VCaP (cell line): ENCODE measurements at regions not wholly inside any gene's neighbourhood (a gene's known extent, or its start where the extent isn't known, plus 50 kb on each side); places are given as distances from the start of the nearest gene placed in this dataset.

Experiments used
- H3K27ac ChIP-seq: fragments of 450-650 bp; 2 replicates; pipeline ENCODE4 v1.5.1; 2017
- CTCF ChIP-seq: fragments of 450-650 bp; conservative IDR thresholded peaks from 2 replicates; pipeline ENCODE4 v1.5.1; 2017; ENCODE audit warnings: mild to moderate bottlenecking, moderate library complexity

DNA sequence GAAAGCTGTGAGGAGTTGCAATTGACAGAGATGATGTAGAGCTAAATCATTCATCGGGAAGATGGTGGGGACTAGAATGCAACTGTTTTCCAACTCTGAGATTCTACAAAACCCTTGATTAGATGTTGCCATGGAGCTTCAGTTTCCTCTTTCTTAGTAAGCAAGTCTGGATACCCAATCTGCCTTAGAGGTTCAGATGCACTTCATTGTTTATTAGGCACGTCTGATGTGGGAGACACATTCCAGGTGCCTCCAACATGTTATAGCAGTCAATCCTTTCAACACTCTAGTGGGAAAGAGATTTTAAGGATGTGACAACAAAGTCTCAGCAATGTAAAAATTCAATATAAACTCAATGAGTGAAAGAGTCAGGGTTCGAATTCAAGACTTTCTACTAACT, 291.3 kb upstream of the PHYHIPL start:
- no peak for TF ChIP-seq CTCF
- no peak overlapping the region for H3K27ac ChIP-seq

- no peak overlapping the region for H3K27ac ChIP-seq
- no peak for TF ChIP-seq CTCF
Measured at GRCh38 chr10:58885686-58886345, 290.6 kb upstream of the PHYHIPL start.

- no peak overlapping the region for H3K27ac ChIP-seq
- no peak for TF ChIP-seq CTCF
Measured at GRCh38 chr10:58886406-58886805, 290.0 kb upstream of the PHYHIPL start.

- no peak for TF ChIP-seq CTCF
- H3K27ac ChIP-seq, result no peak overlapping the region
Measured at GRCh38 chr10:58887474-58887873, 289.0 kb upstream of the PHYHIPL start.

DNA sequence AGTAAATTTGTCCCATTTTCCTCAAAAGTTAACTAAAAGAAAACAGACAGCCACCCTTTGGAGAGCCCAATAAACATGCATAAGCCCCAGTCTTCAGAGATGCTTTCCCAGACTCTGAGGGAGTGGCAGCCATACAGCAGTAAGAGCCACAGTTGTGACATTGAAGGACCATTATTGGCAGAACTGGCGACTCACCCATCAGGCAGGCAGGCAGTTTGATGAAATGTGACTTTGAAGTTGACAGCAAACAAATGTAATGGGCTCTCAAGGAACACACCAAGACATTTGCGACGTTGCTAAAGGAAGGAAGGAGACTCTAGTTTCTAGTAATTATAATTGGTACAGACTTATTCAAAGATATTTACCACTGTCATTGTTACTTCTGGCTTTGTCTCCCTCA, 287.5 kb upstream of the PHYHIPL start:
- H3K27ac ChIP-seq, result no peak overlapping the region
- TF ChIP-seq CTCF, result no peak

DNA sequence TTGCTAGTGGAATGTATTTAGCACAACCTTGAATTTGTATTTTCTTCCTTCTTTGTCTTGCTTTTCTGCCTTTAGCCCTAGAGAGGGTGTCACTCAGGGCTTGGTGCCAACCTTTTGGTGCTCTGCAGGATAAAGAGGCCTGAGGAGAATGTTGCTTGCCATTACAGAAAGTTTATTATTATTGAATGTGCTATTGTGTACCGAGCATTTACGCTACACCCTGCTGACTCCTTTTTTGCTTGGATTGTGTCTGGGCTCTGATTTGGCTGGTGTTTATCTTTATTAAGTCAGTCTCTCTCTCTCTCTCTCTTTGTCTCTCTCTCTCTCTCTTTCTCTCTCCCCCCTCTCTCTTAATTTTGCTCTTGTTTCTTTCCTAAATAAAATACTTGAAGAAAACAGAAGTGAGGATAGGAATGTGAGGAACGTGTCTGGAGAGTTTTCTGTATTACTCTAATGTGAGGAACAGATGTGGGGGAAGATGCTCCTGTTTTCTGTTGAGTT, 284.4 kb upstream of the PHYHIPL start:
- no peak for TF ChIP-seq CTCF
- no peak overlapping the region for H3K27ac ChIP-seq

- H3K27ac ChIP-seq, result no peak overlapping the region
- TF ChIP-seq CTCF, result no peak
Measured at GRCh38 chr10:58894929-58895328, 281.5 kb upstream of the PHYHIPL start.
